Muscle layer of duodenum (tissue), 2 donors: ENCODE measurements at regions not wholly inside any gene's neighbourhood (a gene's known extent, or its start where the extent isn't known, plus 50 kb on each side); places are given as distances from the start of the nearest gene placed in this dataset.

Experiments
- H3K27ac ChIP-seq: one replicate; pipeline ENCODE4 v1.7.0; 2013; ENCODE audit warnings: mild to moderate bottlenecking, low read length
- H3K27me3 ChIP-seq: one replicate; pipeline ENCODE4 v1.7.0; 2013; ENCODE audit warnings: low read depth, mild to moderate bottlenecking, control low read depth, low read length
- H3K36me3 ChIP-seq, 2 donors: one replicate each; pipeline ENCODE4 v1.7.0; 2013; ENCODE audit warnings: low read length in 2 of 2, control low read depth in 1 of 2, mild to moderate bottlenecking in 1 of 2; ENCODE audit not compliant: insufficient read depth in 2 of 2, control insufficient read depth in 1 of 2
- H3K4me1 ChIP-seq, 2 donors: one replicate each; pipeline ENCODE4 v1.7.0; 2013; ENCODE audit warnings: low read length in 2 of 2, mild to moderate bottlenecking in 2 of 2, control low read depth in 1 of 2, moderate library complexity in 1 of 2; ENCODE audit not compliant: insufficient read depth in 2 of 2, control insufficient read depth in 1 of 2
- H3K4me3 ChIP-seq, 2 donors: one replicate each; pipeline ENCODE4 v1.7.0; 2013; ENCODE audit warnings: low read length in 2 of 2, low read depth in 1 of 2, mild to moderate bottlenecking in 1 of 2
- H3K9me3 ChIP-seq, 2 donors: one replicate each; pipeline ENCODE4 v1.7.0; 2013; ENCODE audit warnings: low read length in 2 of 2, control low read depth in 1 of 2, mild to moderate bottlenecking in 1 of 2; ENCODE audit not compliant: control insufficient read depth in 1 of 2
- donor health status: healthy.

DNA sequence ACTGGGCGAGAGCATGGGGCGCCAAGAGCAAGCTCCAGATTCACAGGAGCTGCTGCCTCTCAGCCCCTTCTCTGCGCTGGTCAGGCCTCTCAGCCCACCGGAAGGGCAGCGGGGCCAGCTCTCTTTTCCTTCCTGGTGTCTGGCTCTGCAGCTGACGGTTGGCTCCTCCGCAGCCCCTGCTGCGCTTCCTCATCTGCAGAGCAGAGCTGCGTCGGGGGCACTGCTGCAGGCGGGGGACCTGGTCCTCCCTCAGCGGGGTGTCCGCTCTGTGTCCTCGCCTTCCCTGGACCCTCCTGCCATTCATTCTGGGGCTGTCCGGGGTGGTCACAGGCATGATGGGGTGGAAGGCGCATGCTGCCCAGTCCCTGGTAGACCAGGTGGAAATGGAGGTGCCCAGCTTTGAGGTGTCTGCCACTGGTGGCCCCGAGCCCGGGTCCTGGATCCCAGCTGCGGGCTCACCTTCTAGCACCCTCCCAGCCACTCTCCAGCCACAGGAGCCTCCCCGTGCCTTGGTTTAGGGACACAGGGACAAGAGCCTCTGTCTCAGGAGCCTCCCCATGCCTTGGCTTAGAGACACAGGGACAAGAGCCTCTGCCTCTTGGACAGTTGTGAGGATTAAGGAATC, 84.8 kb downstream of the IRF8 start:
- peaks cover 4 to 16% of the 10 kb centered on the region in 2 donors for H3K4me1 ChIP-seq
- H3K27ac ChIP-seq, result no peak overlapping the region
- no peak overlapping the region for H3K4me3 ChIP-seq
- H3K9me3 ChIP-seq, result no peaks in the 10 kb centered on the region
- peaks cover 5% of the 10 kb centered on the region for H3K27me3 ChIP-seq
- H3K36me3 ChIP-seq, result no peaks in the 10 kb centered on the region

DNA sequence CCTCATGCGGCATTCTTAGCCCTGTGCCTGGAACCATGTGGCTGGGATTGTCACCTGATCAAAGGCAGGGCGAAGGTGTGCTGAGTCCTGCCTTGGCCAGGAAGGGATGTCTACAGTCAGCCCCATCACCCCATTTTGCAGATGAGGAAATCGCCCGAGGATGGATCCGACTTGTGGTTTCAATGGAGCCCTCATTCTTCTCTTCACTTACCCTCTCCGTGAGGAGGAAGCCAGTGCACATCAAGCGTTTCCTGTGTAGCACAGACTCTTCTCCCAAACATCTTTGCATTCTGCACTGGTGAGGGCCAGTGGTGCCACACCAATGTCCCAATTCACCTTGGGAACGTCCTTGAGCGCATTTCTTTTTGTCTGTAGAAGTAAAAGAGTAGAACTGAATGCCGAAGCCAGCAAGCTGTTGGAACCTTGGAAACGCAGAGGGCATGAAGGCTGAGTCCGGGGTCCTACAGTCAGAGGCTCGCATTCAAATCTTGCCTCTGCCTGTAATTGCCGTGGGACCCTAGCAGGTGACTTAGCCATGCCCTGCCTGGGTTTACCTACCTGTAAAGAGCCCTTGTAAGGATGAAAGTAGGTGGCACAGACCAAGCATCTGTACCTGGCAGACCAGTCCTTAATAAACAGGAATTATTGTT, 85.4 kb downstream of the IRF8 start:
- no peak overlapping the region for H3K4me3 ChIP-seq
- no peaks in the 10 kb centered on the region for H3K36me3 ChIP-seq
- H3K27ac ChIP-seq, result no peak overlapping the region
- peaks cover 4 to 16% of the 10 kb centered on the region in 2 donors for H3K4me1 ChIP-seq
- peaks cover 5% of the 10 kb centered on the region for H3K27me3 ChIP-seq
- no peaks in the 10 kb centered on the region for H3K9me3 ChIP-seq

DNA sequence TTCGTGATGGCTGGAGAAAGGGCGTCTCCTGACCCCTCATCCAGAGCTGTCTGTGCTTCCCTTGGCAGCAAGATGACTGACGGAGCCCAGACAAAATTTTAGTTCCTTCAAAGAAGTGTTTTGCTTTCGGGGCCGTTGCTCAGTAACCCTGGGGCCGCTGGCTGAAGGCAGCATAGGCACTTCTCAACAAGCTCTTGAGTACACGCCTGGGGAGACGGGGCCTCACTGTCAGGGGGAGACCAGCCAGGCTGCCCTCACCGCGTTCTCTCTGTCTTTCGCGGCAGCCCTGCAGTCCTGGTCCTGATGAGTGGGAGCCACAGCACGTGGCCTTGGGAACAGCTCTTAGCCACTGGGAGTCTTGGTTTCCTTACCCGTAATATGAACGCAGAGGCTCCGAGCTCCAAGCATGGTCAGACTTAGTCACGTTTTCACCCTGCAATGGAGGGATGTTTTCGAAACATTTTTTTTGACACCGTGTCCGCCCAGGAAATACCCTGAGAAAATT, 86.0 kb downstream of the IRF8 start:
- Histone ChIP-seq H3K4me1 (peaks cover 4 to 16% of the 10 kb centered on the region in 2 donors), H3K9me3 (no peaks in the 10 kb centered on the region), H3K27me3 (peaks cover 5% of the 10 kb centered on the region), H3K36me3 (no peaks in the 10 kb centered on the region), H3K4me3 (peak overlapping the region in 1 of 2 donors; percentile 16), H3K27ac (no peak overlapping the region)

DNA sequence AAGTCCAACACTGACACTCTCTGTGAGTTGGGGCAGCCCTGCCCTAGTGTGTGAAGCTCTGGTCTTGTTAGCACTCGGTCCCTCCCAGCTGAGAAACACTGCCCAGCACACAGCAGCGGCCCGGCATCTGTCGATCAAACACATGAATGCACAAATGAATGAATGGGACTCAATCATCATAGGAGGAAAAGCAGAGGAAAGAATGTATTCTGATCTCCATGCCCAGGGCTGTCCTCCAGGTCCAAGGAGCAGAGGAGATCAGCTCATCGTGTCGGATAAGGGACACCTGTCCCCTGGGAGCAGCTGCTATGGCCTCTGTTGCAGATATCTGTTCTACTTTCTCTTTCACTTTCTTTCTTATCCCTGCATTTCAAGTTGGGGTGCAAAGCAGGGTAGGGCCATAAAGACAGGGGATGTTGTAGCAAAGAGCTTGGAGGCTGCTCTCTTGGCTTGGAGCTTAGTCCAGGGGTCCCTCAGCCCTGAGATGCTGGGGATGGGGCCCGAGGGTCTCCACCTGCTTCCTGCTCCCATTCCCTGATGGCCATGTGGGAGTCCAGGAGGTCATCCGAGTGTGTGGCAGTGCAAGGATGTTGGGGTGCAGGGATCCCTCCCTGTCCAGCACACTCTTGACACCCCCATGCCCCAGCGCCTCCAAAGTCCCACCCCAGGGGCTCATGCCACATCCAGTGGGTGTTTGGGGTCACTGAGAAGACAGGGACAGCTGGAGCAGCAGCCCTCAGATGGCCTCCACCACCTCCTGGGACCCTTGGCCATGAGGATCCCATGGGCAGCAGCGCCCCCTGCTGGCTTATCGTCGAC, 88.2 kb downstream of the IRF8 start:
- H3K4me3 ChIP-seq, result peak overlapping the region in 1 of 2 donors; percentile 39
- no peaks in the 10 kb centered on the region for H3K9me3 ChIP-seq
- H3K36me3 ChIP-seq, result no peaks in the 10 kb centered on the region
- no peak overlapping the region for H3K27ac ChIP-seq
- H3K27me3 ChIP-seq, result peaks cover 5% of the 10 kb centered on the region
- H3K4me1 ChIP-seq, result peaks cover 4 to 16% of the 10 kb centered on the region in 2 donors

DNA sequence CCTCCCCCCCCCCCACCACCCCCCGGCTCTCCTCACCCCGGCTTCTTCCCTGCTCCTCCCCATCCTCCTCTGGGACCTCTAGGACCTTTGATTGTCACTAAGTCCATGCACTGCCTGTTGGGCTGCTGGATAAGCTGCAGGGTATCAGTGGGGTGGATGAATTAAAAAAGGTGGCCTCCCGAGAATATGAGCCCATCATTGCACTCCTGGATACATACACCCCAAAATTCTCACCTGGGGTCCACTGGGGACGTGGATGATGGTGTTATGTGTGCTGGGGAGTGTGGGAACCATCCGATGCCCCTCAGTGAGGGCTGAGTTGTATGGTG, 88.8 kb downstream of the IRF8 start:
- Histone ChIP-seq H3K4me1 (peaks cover 4 to 16% of the 10 kb centered on the region in 2 donors), H3K36me3 (no peaks in the 10 kb centered on the region), H3K27me3 (peaks cover 5% of the 10 kb centered on the region), H3K27ac (no peak overlapping the region), H3K9me3 (no peaks in the 10 kb centered on the region), H3K4me3 (no peak overlapping the region)

DNA sequence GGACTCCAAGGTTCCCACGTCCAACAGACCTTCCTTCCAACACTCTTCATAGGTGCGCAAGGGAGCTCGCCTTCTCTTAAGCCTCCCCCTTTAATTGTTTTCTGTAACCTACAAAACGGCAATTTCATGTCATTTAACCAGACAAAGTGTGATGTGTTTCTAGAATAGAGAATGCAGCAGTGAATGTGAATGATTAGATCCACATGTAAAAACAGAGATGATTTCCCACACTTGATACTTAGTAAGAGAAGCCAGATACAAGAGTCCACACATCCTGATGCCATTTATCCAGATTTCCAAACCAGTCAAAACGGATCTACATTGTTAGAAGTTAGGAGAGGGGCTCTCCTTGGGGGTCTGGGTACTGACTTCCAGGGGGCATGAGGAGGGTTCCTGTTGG, 89.3 kb downstream of the IRF8 start:
- Histone ChIP-seq H3K27me3 (peaks cover 5% of the 10 kb centered on the region), H3K4me1 (peaks cover 4 to 13% of the 10 kb centered on the region in 2 donors), H3K4me3 (no peak overlapping the region), H3K9me3 (no peaks in the 10 kb centered on the region), H3K36me3 (no peaks in the 10 kb centered on the region), H3K27ac (no peak overlapping the region)

DNA sequence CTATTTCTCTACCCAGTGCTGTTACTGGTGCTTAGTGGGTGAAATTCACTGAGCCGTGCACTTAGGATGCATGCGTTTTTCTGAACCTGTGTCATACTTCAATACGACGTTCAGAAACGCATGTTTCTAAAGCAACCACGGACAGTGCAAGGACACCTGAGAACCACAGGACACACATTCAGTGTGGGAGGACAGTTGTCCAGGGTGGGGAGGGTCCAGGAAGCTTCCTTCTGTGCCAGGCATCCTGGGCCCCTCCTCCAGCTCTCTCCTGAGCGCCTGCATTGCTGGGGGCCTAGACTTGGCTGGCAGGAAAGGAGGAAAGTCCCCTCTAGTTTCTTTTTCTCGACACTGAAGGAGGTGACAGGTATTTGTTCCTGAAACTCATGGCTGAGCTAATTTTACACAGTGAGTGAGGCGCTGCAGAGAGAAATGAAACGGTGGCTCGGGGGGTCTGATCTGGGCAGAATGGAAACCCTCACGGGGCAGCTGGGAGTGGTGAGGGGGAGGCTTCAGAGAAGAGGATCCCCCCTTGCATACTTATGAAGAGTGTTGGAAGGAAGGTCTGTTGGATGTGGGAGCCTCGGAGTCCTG, 89.9 kb downstream of the IRF8 start:
- Histone ChIP-seq H3K4me3 (no peak overlapping the region), H3K9me3 (no peaks in the 10 kb centered on the region), H3K4me1 (peaks cover 4 to 12% of the 10 kb centered on the region in 2 donors), H3K27me3 (peaks cover 5% of the 10 kb centered on the region), H3K27ac (no peak overlapping the region), H3K36me3 (no peaks in the 10 kb centered on the region)

DNA sequence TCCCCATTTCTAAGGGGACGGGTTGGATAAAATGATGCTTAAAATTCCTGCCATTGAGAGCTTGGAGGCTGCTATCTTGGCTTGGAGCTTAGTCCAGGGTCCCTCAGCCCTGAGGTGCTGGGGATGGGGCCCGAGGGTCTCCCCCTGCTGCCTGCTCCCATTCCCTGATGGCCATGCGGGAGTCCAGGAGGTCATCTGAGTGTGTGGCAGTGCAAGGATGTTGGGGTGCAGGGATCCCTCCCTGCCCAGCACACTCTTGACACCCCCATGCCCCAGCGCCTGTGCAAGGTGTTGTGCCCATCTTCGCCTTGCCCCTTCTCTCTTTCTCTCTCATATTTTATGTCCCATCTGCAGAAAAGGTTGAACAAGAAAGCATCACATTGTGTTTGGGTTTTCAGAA, 90.4 kb downstream of the IRF8 start:
- Histone ChIP-seq H3K4me1 (peaks cover 4 to 7% of the 10 kb centered on the region in 2 donors), H3K27me3 (peaks cover 5% of the 10 kb centered on the region), H3K27ac (no peak overlapping the region), H3K36me3 (no peaks in the 10 kb centered on the region), H3K4me3 (no peak overlapping the region), H3K9me3 (no peaks in the 10 kb centered on the region)

DNA sequence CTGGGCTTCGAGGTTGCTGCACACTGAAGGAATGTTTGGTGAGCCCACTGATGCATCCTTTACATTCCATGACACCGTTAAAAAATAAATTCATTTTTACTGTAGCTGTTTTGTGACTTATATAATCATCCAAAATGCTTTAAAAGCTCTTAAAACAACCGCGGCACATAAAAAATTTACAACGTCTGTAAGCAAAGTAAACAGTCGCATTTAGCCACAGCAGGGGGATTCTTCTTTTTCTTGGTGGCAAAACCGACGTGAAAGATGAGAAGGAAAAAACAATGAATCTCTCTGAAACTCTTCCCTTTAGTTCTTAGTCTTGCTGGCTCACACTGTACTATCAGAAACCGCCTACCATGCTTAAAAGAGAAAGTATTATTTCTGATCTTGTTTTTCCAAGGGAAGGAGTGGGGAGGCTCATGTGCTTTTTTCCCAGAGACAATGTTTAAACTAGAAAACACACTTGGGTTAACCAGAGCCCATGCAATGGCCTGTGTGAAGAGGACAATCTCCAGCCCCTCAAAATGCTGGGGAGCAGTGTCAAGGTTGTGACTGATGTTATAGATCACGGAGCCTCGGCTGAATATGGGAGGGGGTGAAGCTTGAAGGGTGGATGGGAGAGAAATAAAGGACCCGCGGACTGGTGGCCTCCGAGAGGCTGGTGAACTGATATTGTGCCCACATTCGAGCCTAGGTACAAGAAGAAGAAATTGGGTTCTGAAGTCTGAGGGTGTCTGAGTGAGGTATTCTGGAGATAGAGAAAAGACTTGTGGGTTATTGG, 91.1 kb downstream of the IRF8 start:
- H3K27ac ChIP-seq, result no peak overlapping the region
- peaks cover 5% of the 10 kb centered on the region for H3K27me3 ChIP-seq
- no peak overlapping the region for H3K4me3 ChIP-seq
- peaks cover 4 to 7% of the 10 kb centered on the region in 2 donors for H3K4me1 ChIP-seq
- no peaks in the 10 kb centered on the region for H3K36me3 ChIP-seq
- H3K9me3 ChIP-seq, result no peaks in the 10 kb centered on the region

DNA sequence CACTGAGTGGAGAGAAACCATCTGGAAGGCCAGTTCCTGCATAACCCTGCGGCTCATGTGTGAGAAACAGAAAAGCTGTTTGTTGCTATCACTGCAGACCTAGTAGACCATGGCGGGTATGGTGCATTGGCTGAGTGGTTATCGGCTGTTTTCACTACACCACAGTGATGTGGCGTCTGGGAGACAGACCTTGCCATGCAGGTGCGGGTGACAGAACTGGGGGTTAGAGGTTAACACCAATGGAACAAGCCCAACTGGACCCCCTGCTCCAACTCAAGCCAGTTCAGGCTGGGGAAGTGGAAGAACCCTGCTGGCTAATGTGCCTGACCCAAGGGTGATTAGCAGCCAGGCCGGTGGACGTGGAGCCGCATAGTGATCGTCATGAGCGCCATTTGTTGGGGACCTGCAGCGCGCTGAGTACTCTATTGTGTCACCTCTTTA, 91.9 kb downstream of the IRF8 start:
- H3K27me3 ChIP-seq, result peaks cover 5% of the 10 kb centered on the region
- no peak overlapping the region for H3K27ac ChIP-seq
- no peaks in the 10 kb centered on the region for H3K9me3 ChIP-seq
- H3K4me1 ChIP-seq, result peaks cover under 1 to 7% of the 10 kb centered on the region in 2 donors
- no peak overlapping the region for H3K4me3 ChIP-seq
- no peaks in the 10 kb centered on the region for H3K36me3 ChIP-seq
